ENCODE measurements at regions not wholly inside any gene's neighbourhood (a gene's known extent, or its start where the extent isn't known, plus 50 kb on each side); places are given as distances from the start of the nearest gene placed in this dataset.

- no peaks in the 10 kb centered on the region for H3K27me3 ChIP-seq (replicated peaks; ENCODE audit: insufficient read depth, low read length)
- H3K4me3 ChIP-seq (ENCODE audit: low read length) = no peak overlapping the region
- no peaks in the 10 kb centered on the region for H3K9me2 ChIP-seq (replicated peaks; ENCODE audit: insufficient read depth, low read length)
- no peaks in the 10 kb centered on the region for H3K79me2 ChIP-seq (ENCODE audit: low read length)
- no peaks in the 10 kb centered on the region for H3F3A ChIP-seq (ENCODE audit: insufficient read depth, low read length)
- H4K20me1 ChIP-seq (ENCODE audit: insufficient read depth, low read length) = no peaks in the 10 kb centered on the region
- no peak for TF ChIP-seq CTCF (IDR thresholded peaks at IDR 0.05; ENCODE audit: low read length)
- no peak for TF ChIP-seq EZH2 (optimal IDR thresholded peaks at IDR 0.05; ENCODE audit: low read depth, low read length)
- no peak for TF ChIP-seq EZH2phosphoT487 (IDR thresholded peaks at IDR 0.05; ENCODE audit: low read length)
- no peak overlapping the region for H2AFZ ChIP-seq (ENCODE audit: low read length)
- no peak for DNase-seq
- no peak overlapping the region for H3K27ac ChIP-seq (ENCODE audit: low read length)
- no peaks in the 10 kb centered on the region for H3K4me1 ChIP-seq (ENCODE audit: low read length)
- H3K36me3 ChIP-seq (replicated peaks; ENCODE audit: insufficient read depth, low read length) = no peaks in the 10 kb centered on the region
- no peaks in the 10 kb centered on the region for H3K9me3 ChIP-seq (replicated peaks; ENCODE audit: insufficient read depth, low read length)
- no peak overlapping the region for H3K9ac ChIP-seq (ENCODE audit: low read length)
- no peak overlapping the region for H3K4me2 ChIP-seq (ENCODE audit: low read depth, low read length)
Observed at GRCh38 chr2:41686156-41686555, 361.7 kb upstream of the PKDCC start.

GRCh38 chr2:41691561-41691960 is 356.3 kb upstream of the PKDCC start:
- no peak overlapping the region for H3K27ac ChIP-seq (ENCODE audit: low read length)
- no peaks in the 10 kb centered on the region for H3K9me2 ChIP-seq (replicated peaks; ENCODE audit: insufficient read depth, low read length)
- H2AFZ ChIP-seq (ENCODE audit: low read length) = no peak overlapping the region
- no peaks in the 10 kb centered on the region for H3K79me2 ChIP-seq (ENCODE audit: low read length)
- no peak overlapping the region for H3K4me2 ChIP-seq (ENCODE audit: low read depth, low read length)
- no peaks in the 10 kb centered on the region for H3K9me3 ChIP-seq (replicated peaks; ENCODE audit: insufficient read depth, low read length)
- H3K4me1 ChIP-seq (ENCODE audit: low read length) = no peaks in the 10 kb centered on the region
- TF ChIP-seq CTCF (IDR thresholded peaks at IDR 0.05; ENCODE audit: low read length) (no peak), EZH2 (optimal IDR thresholded peaks at IDR 0.05; ENCODE audit: low read depth, low read length) (no peak), EZH2phosphoT487 (IDR thresholded peaks at IDR 0.05; ENCODE audit: low read length) (no peak)
- no peaks in the 10 kb centered on the region for H3K36me3 ChIP-seq (replicated peaks; ENCODE audit: insufficient read depth, low read length)
- no peak overlapping the region for H3K4me3 ChIP-seq (ENCODE audit: low read length)
- DNase-seq = no peak
- H4K20me1 ChIP-seq (ENCODE audit: insufficient read depth, low read length) = no peaks in the 10 kb centered on the region
- no peak overlapping the region for H3K9ac ChIP-seq (ENCODE audit: low read length)
- no peaks in the 10 kb centered on the region for H3F3A ChIP-seq (ENCODE audit: insufficient read depth, low read length)
- H3K27me3 ChIP-seq (replicated peaks; ENCODE audit: insufficient read depth, low read length) = no peaks in the 10 kb centered on the region

- H3F3A ChIP-seq (ENCODE audit: insufficient read depth, low read length) = no peaks in the 10 kb centered on the region
- H3K9me3 ChIP-seq (replicated peaks; ENCODE audit: insufficient read depth, low read length) = no peaks in the 10 kb centered on the region
- H3K9ac ChIP-seq (ENCODE audit: low read length) = no peak overlapping the region
- no peak overlapping the region for H3K4me2 ChIP-seq (ENCODE audit: low read depth, low read length)
- no peaks in the 10 kb centered on the region for H3K4me1 ChIP-seq (ENCODE audit: low read length)
- no peaks in the 10 kb centered on the region for H3K9me2 ChIP-seq (replicated peaks; ENCODE audit: insufficient read depth, low read length)
- H2AFZ ChIP-seq (ENCODE audit: low read length) = no peak overlapping the region
- H3K4me3 ChIP-seq (ENCODE audit: low read length) = no peak overlapping the region
- H4K20me1 ChIP-seq (ENCODE audit: insufficient read depth, low read length) = no peaks in the 10 kb centered on the region
- no peaks in the 10 kb centered on the region for H3K79me2 ChIP-seq (ENCODE audit: low read length)
- TF ChIP-seq CTCF (IDR thresholded peaks at IDR 0.05; ENCODE audit: low read length) (no peak), EZH2 (optimal IDR thresholded peaks at IDR 0.05; ENCODE audit: low read depth, low read length) (no peak), EZH2phosphoT487 (IDR thresholded peaks at IDR 0.05; ENCODE audit: low read length) (no peak)
- no peaks in the 10 kb centered on the region for H3K27me3 ChIP-seq (replicated peaks; ENCODE audit: insufficient read depth, low read length)
- no peak for DNase-seq
- no peaks in the 10 kb centered on the region for H3K36me3 ChIP-seq (replicated peaks; ENCODE audit: insufficient read depth, low read length)
- H3K27ac ChIP-seq (ENCODE audit: low read length) = no peak overlapping the region
Observed at GRCh38 chr2:41694536-41695049, 353.2 kb upstream of the PKDCC start.

All from MM.1S (cell line).